ENCODE measurements at regions not wholly inside any gene's neighbourhood (a gene's known extent, or its start where the extent isn't known, plus 50 kb on each side); places are given as distances from the start of the nearest gene placed in this dataset.
"Not testable (repeated sequence)": the region's sequence is repeated elsewhere in the genome, so short reads cannot be mapped to it uniquely, and the experiment has no call there.

DNA sequence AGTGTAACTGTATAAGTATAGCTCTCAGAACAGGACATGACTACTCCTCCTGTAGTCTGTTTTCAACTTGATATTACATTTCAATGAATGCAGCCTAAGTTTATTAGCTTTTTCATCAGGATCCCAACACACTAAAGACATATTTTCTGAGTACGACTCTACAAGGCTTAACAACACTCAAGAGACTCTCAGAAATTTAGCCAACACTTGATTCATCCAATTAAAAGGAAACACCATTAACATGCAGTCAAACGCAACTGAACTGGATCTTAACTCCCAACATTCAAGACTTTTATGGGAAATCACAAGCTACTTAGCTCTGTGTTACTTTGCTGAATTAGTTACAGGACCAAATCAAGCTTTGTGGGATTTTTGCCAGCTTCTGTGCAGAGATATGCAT is 65.2 kb upstream of the SGIP1 start:
- Mint-ChIP-seq H3K27me3 (ENCODE audit: low read depth in 3 of 3) (peaks cover 2 to 6% (median 3%) of the 10 kb centered on the region in 3 donors), H3K4me1 (no peaks in the 10 kb centered on the region), H3K9me3 (no peaks in the 10 kb centered on the region), H3K36me3 (no peaks in the 10 kb centered on the region), H3K4me3 (no peak overlapping the region), H3K27ac (no peak overlapping the region)
- DNase-seq, result no peak

DNA sequence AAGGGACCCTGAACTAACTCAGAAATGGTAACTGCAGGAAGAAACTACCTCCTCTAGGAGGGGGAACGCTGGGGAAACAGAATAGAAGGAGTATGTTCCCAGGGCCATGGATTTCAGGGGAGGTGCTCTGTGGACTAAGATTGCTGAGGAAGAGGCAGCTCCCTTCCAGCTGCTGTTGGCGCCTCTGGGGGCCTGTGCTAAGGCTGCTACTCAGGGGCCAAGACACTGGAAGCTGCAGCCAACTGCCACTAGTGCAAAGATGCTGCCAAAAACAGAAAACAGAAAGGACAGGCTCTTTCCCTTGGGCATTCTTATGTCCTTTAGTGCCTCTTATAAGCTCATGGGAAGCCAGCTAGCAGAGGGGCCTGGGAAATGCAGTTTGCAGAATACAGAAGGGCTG is 58.0 kb upstream of the SGIP1 start:
- Mint-ChIP-seq H3K9me3 (peaks cover 0 to 7% (median 0%) of the 10 kb centered on the region in 6 donors), H3K4me1 (no peaks in the 10 kb centered on the region), H3K36me3 (no peaks in the 10 kb centered on the region), H3K4me3 (no peak overlapping the region), H3K27me3 (ENCODE audit: low read depth in 3 of 3) (peaks cover 0 to 3% (median 3%) of the 10 kb centered on the region in 3 donors), H3K27ac (no peak overlapping the region)
- no peak for DNase-seq

DNA sequence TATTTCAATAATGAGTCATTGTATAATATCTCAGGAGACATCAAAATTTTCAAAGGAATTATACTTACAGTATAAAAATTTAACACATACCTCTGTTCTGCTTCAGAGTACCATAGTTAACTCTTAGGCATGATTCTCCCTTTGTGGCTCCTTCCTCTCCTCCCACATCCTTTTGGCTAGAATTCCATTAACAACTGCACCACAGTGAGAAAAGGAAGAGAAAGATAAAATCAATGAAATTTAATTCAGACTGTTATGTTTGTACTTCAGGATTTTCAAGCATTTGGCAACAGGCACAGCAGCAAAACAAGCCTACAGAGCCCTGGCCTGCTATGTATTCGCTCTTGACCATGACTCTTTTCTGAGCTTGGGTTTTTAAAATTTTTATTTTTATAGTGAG is 57.2 kb upstream of the SGIP1 start:
- Mint-ChIP-seq H3K27ac (no peak overlapping the region), H3K4me3 (no peak overlapping the region), H3K27me3 (ENCODE audit: low read depth in 3 of 3) (peaks cover 0 to 3% (median 2%) of the 10 kb centered on the region in 3 donors), H3K36me3 (no peaks in the 10 kb centered on the region), H3K4me1 (no peaks in the 10 kb centered on the region), H3K9me3 (peaks cover 0 to 7% (median 0%) of the 10 kb centered on the region in 6 donors)
- no peak for DNase-seq

DNA sequence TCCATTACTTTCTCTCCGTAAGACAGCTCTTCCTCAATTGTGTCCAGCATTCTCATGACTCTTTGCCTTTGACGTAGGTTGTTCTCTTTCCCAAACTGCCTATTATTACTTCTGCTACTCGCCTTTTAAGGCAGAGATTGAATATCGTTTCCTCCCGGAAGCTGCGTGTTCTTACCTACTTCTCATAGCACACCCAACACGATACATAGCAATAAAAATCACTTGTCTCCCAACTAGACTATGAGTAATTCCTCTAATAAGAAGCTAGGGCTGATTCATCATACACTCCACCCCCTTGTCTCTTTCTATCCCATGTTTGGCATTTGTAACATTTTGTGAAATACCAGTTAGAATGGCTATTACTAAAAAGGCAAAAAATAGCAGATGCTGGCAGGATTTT is 55.8 kb upstream of the SGIP1 start:
- no peak for DNase-seq
- H3K36me3 Mint-ChIP-seq, result no peaks in the 10 kb centered on the region
- H3K9me3 Mint-ChIP-seq, result peaks cover 0 to 7% (median under 1%) of the 10 kb centered on the region in 6 donors
- no peak overlapping the region for H3K27ac Mint-ChIP-seq
- no peak overlapping the region for H3K4me3 Mint-ChIP-seq
- no peaks in the 10 kb centered on the region for H3K4me1 Mint-ChIP-seq
- no peaks in the 10 kb centered on the region for H3K27me3 Mint-ChIP-seq (ENCODE audit: low read depth in 3 of 3)

DNA sequence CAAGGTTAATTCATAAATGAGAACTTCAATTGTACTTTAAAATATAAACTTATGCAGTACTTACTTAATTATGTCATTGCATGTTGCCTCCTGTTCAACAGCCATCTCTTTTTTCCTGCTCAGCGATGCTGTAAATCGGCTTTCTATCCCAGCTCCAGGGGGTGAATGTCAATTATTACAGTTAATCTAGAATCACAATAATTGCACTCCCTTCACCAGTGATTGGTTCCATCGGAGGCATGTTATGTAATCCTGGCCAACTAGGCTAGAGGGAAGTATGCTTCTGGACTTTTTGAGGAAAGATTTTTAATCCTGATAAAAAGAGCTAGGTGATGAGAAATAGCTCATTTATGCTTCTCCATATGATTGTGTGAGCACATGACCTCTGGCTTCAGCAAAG is 53.8 kb upstream of the SGIP1 start:
- H3K27me3 Mint-ChIP-seq (ENCODE audit: low read depth in 3 of 3), result no peaks in the 10 kb centered on the region
- no peak for DNase-seq
- H3K4me3 Mint-ChIP-seq, result no peak overlapping the region
- H3K36me3 Mint-ChIP-seq, result no peaks in the 10 kb centered on the region
- no peaks in the 10 kb centered on the region for H3K4me1 Mint-ChIP-seq
- no peak overlapping the region for H3K27ac Mint-ChIP-seq
- H3K9me3 Mint-ChIP-seq, result peaks cover 0 to 9% (median under 1%) of the 10 kb centered on the region in 6 donors

DNA sequence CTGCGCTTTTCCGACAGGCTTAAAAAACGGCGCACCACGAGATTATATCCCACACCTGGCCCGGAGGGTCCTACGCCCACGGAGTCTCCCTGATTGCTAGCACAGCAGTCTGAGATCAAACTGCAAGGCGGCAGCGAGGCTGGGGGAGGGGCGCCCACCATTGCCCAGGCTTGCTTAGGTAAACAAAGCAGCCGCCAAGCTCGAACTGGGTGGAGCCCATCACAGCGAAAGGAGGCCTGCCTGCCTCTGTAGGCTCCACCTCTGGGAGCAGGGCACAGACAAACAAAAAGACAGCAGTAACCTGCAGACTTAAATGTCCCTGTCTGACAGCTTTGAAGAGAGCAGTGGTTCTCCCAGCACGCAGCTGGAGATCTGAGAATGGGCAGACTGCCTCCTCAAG is 52.7 kb upstream of the SGIP1 start:
- H3K4me3 Mint-ChIP-seq; H3K9me3 Mint-ChIP-seq; H3K27me3 Mint-ChIP-seq (ENCODE audit: low read depth in 3 of 3); H3K27ac Mint-ChIP-seq; H3K4me1 Mint-ChIP-seq; H3K36me3 Mint-ChIP-seq; DNase-seq: not testable (repeated sequence)
